ENCODE measurements at regions not wholly inside any gene's neighbourhood (a gene's known extent, or its start where the extent isn't known, plus 50 kb on each side); places are given as distances from the start of the nearest gene placed in this dataset.

- Mint-ChIP-seq H3K4me1 (ENCODE audit: low read depth, unreplicated experiment) (peaks cover 3% of the 10 kb centered on the region), H3K27ac (ENCODE audit: unreplicated experiment) (no peak overlapping the region)
- intact Hi-C loops (cut with micrococcal nuclease; ENCODE audit: unreplicated experiment): no loop called here
Measured at GRCh38 chr11:69924308-69925161, 105.3 kb upstream of the FGF3 start.

GRCh38 chr11:69925366-69926196 is 106.4 kb upstream of the FGF3 start:
- intact Hi-C loops (cut with micrococcal nuclease; ENCODE audit: unreplicated experiment): no loop called here
- Mint-ChIP-seq H3K9me3 (ENCODE audit: low read depth, unreplicated experiment) (no peaks in the 10 kb centered on the region), H3K4me3 (ENCODE audit: low read depth, unreplicated experiment) (no peak overlapping the region), H3K27ac (ENCODE audit: unreplicated experiment) (no peak overlapping the region), H3K36me3 (ENCODE audit: insufficient read depth, unreplicated experiment) (peaks cover 3% of the 10 kb centered on the region), H3K4me1 (ENCODE audit: low read depth, unreplicated experiment) (no peaks in the 10 kb centered on the region), H3K27me3 (ENCODE audit: unreplicated experiment) (peaks cover 24% of the 10 kb centered on the region)
- no peak for DNase-seq
- BruUV-seq (replicated peaks): no TSS peak
- CTCF ChIA-PET: no interaction called here
- TF ChIP-seq CTCF (IDR thresholded peaks at IDR 0.05; ENCODE audit: unreplicated experiment): no peak

More at GRCh38 chr11:69924308-69925161, 105.3 kb upstream of the FGF3 start:
- no TSS peak for BruUV-seq (replicated peaks)
- Mint-ChIP-seq H3K4me3 (ENCODE audit: low read depth, unreplicated experiment) (no peak overlapping the region), H3K9me3 (ENCODE audit: low read depth, unreplicated experiment) (no peaks in the 10 kb centered on the region), H3K27me3 (ENCODE audit: unreplicated experiment) (peaks cover 24% of the 10 kb centered on the region), H3K36me3 (ENCODE audit: insufficient read depth, unreplicated experiment) (peaks cover 5% of the 10 kb centered on the region)
- no peak for TF ChIP-seq CTCF (IDR thresholded peaks at IDR 0.05; ENCODE audit: unreplicated experiment)
- no peak for DNase-seq
- CTCF ChIA-PET: no interaction called here

- intact Hi-C loops (cut with micrococcal nuclease; ENCODE audit: unreplicated experiment): no loop called here
- no peak for TF ChIP-seq CTCF (IDR thresholded peaks at IDR 0.05; ENCODE audit: unreplicated experiment)
- CTCF ChIA-PET: no interaction called here
- Mint-ChIP-seq H3K4me1 (ENCODE audit: low read depth, unreplicated experiment) (no peaks in the 10 kb centered on the region), H3K4me3 (ENCODE audit: low read depth, unreplicated experiment) (no peak overlapping the region), H3K36me3 (ENCODE audit: insufficient read depth, unreplicated experiment) (peaks cover 3% of the 10 kb centered on the region), H3K27me3 (ENCODE audit: unreplicated experiment) (peaks cover 24% of the 10 kb centered on the region), H3K9me3 (ENCODE audit: low read depth, unreplicated experiment) (no peaks in the 10 kb centered on the region), H3K27ac (ENCODE audit: unreplicated experiment) (no peak overlapping the region)
- no peak for DNase-seq
- no TSS peak for BruUV-seq (replicated peaks)
Measured at GRCh38 chr11:69926376-69927050, 107.3 kb upstream of the FGF3 start.

GRCh38 chr11:69928121-69928520 is 108.9 kb upstream of the FGF3 start:
- DNase-seq: no peak
- BruUV-seq (replicated peaks): no TSS peak
- no peak overlapping the region for H3K4me3 Mint-ChIP-seq (ENCODE audit: low read depth, unreplicated experiment)
- H3K36me3 Mint-ChIP-seq (ENCODE audit: insufficient read depth, unreplicated experiment): peaks cover 3% of the 10 kb centered on the region
- CTCF ChIA-PET: no interaction called here
- no peak overlapping the region for H3K27ac Mint-ChIP-seq (ENCODE audit: unreplicated experiment)
- no peaks in the 10 kb centered on the region for H3K9me3 Mint-ChIP-seq (ENCODE audit: low read depth, unreplicated experiment)
- H3K4me1 Mint-ChIP-seq (ENCODE audit: low read depth, unreplicated experiment): no peaks in the 10 kb centered on the region
- H3K27me3 Mint-ChIP-seq (ENCODE audit: unreplicated experiment): peaks cover 24% of the 10 kb centered on the region
- TF ChIP-seq CTCF (IDR thresholded peaks at IDR 0.05; ENCODE audit: unreplicated experiment): no peak
- intact Hi-C loops (cut with micrococcal nuclease; ENCODE audit: unreplicated experiment): no loop called here
